GM19438 (cell line): ENCODE measurements at regions not wholly inside any gene's neighbourhood (a gene's known extent, or its start where the extent isn't known, plus 50 kb on each side); places are given as distances from the start of the nearest gene placed in this dataset.

Source experiments
- ATAC-seq: cut with Tn5 transposase; IDR thresholded peaks from one replicate; pipeline ENCODE4 v1.9.1; 2021; ENCODE audit warnings: low read depth; ENCODE audit not compliant: unreplicated experiment

GRCh38 chr6:147892476-147892875 is 384.0 kb downstream of the SAMD5 start:
- no peak for ATAC-seq

DNA sequence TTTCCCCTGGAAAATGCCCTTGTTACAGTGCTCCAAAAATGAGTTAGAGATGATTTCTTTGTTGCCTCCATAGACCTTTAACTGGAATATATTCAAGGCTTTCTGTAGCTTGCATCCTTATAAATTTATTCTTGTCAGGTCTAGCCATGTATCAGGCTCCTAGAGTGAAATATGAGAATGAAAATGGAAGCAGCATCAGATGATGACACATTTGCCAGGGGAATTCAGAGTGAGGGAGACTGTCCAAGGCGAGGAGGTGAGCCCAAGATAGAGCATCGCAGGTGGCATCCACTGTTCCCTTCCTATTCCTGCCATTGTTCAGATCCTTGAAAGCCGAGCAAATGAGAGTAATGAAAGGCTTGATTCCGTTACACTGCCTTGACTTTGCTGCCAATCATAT is 386.8 kb downstream of the SAMD5 start:
- no peak for ATAC-seq

DNA sequence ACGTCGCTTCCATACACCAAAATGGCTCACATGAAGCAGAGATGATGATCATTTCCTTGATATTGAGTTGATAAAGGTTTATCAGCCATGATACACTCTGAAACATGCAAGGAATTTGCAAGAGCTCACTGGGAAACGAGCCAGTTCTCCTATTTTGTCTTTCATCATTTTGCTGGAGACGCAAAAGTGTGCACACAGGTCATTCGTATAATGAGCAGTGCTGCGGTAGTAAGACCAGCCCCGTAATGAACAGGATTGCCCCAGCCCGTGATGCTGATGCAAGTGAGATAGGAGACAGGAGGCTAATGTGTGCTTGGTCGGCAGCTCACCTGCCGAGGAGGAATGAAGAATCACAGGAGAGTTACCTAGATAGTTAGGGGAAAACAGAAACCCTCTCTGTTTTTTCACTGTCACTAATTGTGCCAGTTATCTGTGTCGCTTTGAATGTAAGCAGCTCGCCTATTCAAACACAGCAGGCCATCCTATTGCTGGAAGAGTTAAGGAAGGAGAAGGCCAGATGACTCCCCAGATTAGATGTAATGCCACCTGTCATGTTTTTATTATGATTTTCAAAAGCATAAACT is 391.8 kb downstream of the SAMD5 start:
- ATAC-seq: no peak

- ATAC-seq: no peak
Measured at GRCh38 chr6:147903321-147903720, 394.8 kb downstream of the SAMD5 start.

- no peak for ATAC-seq
Measured at GRCh38 chr6:147903931-147904330, 395.4 kb downstream of the SAMD5 start.

DNA sequence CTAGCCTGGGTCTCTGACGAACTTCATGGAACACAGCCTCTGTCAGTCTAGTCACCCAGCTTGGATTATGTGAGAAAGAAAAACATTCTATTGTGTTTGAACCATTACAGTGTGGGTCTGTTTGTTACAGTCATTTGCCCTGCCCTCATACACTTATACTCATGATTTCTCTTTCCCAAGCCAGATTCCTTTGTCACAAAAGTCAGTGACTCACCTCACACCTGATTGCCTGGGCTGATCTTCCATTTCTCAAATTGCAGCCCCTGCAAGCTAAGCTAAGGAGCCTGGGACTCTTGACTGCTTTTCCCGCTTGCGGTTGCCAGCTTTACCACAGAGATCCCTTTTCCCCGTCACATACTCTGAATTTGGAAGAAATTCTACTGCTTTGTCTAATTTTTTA is 395.9 kb downstream of the SAMD5 start:
- ATAC-seq: no peak

- ATAC-seq: no peak
Measured at GRCh38 chr6:147905711-147906110, 397.2 kb downstream of the SAMD5 start.

DNA sequence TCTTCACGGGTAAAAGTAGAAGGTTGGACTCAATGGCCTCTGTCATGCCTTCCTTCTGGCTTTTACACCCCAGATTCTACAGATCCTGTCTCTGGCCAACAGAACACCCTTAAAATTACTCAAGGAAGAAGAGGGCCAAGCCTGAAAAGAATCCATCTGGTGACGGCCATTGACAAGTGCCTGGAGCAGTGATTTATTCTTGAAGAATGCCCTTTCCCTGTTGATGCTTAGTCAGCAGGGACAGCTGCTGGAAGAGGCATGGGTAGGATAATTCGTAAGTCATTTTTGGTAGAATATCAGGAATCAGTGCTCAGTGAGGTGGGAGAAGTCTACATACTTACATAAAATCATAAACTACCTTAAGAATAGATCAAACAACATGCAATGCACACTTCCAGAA is 397.9 kb downstream of the SAMD5 start:
- no peak for ATAC-seq

DNA sequence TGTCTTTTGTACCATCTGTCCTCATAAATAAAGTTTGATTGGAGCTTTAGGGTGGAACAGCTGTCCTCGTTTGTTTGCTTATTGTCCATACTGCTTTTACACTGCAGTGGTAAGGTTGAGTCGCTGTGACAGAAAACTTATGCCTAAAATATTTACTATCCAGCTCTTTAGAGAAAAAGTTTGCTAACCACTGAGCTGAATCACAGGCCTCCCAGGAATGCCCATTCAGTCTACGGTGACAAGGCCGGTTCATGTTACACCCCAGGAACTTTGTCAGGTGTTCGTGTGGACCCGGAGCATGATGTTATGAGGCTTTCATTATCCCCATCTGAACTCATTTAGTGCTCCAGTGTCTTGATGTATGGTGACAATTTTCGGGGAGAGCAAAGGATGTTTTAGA is 401.1 kb downstream of the SAMD5 start:
- no peak for ATAC-seq

DNA sequence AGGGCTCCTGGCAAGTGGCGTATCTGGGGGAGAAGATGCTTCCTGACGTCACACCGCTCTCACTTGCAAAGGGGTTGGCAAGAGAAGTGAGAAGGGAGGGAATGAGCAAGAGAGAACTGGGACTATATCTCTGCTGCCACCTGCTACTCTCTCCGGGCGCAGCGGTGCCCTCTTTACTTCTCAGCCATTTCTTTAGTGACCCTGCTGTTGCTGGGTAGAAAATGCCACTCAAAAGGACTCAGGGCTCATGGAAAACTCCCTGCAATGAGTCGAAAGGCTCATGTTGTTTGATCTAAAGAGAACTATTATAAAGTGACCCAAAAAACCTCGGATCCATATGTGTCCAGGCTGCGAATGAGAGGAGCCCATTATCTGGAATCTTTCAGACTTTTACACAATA is 401.8 kb downstream of the SAMD5 start:
- ATAC-seq: no peak

GRCh38 chr6:147911057-147911456 is 402.6 kb downstream of the SAMD5 start:
- ATAC-seq: no peak

DNA sequence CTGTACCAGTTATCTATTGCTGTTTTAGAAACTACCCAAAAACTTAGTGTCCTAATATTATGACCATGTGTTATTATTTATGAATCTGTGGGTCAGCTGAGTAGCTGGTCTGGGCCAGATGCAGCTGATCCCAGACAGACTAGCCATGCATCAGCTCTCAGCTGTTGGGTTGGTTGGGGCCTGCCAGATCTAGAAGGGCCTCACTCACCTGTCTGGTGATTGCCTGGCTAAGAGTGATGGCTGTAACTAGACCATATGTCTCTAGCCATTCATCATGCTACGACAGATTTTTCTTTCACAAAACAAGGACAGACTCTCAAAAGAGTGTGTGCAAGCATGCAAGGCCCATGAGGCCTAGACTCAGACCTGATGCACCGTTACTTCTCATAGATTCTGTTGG is 403.2 kb downstream of the SAMD5 start:
- no peak for ATAC-seq

DNA sequence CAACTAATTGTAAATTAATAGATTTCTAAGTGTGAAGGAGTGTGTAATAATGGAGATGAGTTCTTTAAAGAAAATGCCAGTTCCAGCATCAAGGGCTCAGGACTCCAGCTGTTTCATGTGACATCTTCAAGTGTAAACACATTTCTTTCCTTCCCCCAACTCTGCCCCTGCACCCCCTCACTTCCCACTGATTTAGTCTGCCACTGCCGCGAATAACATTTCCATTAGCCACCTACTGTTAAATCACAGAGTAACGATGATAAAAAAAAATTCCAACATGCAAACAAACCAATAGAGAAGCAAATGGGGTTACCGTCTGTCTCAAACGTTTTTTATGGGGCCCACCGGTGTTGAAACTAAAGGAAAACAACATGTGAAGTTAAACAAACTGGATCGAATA is 414.3 kb downstream of the SAMD5 start:
- ATAC-seq: no peak

DNA sequence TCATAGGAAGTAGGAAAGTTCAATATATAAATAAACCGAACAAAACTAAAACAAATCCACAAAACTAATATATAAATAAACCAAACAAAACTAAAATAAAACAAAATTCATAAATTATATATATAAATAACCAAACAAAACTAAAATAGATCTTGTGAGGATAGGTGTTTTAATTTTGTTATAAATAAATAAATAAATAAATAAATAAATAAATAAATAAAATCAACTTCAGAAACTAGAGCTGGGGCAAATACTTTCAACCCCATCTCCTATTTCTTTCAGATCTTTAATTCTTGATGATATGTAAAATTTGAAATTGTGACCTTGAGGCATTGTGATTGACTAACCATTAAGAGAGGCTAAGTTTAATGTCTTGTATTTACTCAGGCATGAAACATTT is 416.1 kb downstream of the SAMD5 start:
- ATAC-seq: no peak

- ATAC-seq: no peak
Measured at GRCh38 chr6:147925826-147926225, 416.8 kb upstream of the SASH1 start.

GRCh38 chr6:147930745-147931144 is 411.9 kb upstream of the SASH1 start:
- ATAC-seq: no peak

- ATAC-seq: no peak
Measured at GRCh38 chr6:147933224-147933623, 409.4 kb upstream of the SASH1 start.

GRCh38 chr6:147935656-147936055 is 407.0 kb upstream of the SASH1 start:
- no peak for ATAC-seq

GRCh38 chr6:147936703-147937470 is 405.8 kb upstream of the SASH1 start:
- ATAC-seq: no peak

DNA sequence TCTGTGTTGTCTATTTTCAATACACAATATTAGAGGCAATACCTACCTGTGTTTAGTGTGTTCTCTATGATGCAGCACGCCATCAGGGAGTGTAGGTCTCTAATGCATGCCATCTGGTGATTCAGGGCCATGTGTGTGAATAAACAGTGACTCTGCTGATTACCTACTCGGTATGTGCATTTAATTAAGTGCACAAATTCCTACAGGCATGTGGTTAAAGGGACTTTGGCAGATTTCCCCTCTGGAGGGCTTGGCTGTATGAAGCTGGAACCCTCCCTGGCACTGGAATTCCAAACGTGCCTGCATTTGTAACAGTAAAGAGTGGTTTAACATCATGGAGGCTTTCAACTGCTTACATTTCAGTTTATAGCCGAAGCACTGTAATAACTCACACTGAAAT is 401.5 kb upstream of the SASH1 start:
- no peak for ATAC-seq

GRCh38 chr6:147942363-147942762 is 400.3 kb upstream of the SASH1 start:
- no peak for ATAC-seq

DNA sequence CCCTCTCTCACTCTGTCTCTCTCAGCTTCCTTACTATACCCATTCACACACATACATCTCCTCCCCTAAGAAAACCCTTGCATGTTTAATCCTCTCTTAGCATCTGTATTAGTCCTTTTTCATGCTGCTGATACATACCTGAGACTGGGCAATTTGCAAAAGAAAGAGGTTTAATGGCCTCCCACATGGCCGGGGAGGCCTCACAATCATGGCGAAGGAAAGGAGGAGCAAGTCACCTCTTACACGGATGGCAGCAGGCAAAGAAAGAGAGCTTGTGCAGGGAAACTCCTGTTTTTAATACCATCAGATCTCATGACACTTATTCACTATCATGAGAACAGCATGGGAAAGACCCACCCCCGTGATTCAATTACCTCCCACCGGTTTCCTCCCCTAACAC is 398.5 kb upstream of the SASH1 start:
- ATAC-seq: no peak

DNA sequence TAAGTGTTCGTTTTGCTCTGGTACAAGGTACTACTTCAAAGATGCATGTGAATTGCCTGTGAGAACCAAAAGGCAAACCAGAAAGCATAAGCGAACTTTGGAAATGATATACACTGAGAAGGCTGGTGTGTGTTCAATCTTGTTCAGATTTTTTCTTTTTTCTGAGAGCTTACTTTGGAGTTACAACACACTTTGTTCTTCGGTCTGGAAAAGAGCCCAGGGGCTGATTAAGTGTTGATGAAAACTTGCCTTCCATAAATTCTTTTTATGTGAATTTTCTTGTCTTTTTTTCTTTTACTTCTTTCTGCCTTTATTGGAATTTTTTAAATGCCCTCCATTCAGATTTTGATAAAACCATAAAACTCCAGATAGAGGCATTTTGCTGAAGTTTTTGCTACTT is 395.1 kb upstream of the SASH1 start:
- no peak for ATAC-seq
